H54 (cell line): ENCODE measurements at regions not wholly inside any gene's neighbourhood (a gene's known extent, or its start where the extent isn't known, plus 50 kb on each side); places are given as distances from the start of the nearest gene placed in this dataset.
"Not testable (repeated sequence)": the region's sequence is repeated elsewhere in the genome, so short reads cannot be mapped to it uniquely, and the experiment has no call there.

ENCODE experiments used
- DNase-seq: peaks from one replicate; pipeline ENCODE4 v3.0.0; 2011; ENCODE audit warnings: low spot score, mixed read lengths; ENCODE audit not compliant: insufficient read length
- FAIRE-seq: peaks from 3 replicates; lab custom pipeline; 2011; peaks lifted over from hg19 to GRCh38; lab: Jason Lieb, UNC
- POLR2A ChIP-seq: IDR thresholded peaks from 2 replicates; pipeline ENCODE4 v1.6.1; 2011; ENCODE audit warnings: low read depth, mild to moderate bottlenecking, low read length

DNA sequence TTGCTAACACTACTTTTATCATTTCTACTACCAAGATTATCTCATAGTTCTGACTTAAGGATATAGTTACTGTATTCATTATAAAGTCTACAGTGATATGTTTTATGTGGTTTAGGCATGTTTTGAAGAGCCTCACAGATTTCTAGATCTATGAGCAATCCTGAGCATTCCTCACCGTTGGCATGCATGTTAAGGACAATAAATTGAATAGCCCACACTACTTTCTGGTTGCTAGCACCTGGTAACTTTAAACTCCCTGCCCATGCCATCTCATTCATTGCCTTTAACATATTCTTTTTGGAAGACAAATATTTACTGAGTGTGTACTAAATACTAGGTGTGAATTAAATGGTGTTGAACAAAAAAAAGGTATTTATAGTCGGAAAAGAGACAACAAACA lies 868.1 kb upstream of the CDH9 start:
- no peak for FAIRE-seq
- no peak for DNase-seq
- TF ChIP-seq POLR2A, result no peak

DNA sequence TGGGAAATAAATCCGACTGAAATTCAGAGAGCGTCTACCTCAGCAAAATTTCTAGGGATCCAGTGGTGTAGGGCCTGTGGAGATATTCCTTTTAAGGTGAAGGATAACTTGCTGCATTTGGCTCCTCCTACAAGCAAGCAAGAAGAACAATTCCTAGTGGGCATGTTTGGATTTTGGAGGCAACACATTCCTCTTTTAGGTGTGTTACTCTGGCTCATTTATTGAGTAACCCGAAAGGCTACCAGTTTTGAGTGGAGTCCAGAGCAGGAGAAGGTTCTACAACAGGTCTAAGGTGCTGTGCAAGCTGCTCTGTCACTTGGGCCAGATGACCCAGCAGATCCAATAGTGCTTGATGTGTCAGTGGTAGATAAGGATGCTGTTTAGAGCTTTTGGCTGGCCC lies 862.4 kb upstream of the CDH9 start:
- DNase-seq, result no peak
- no peak for TF ChIP-seq POLR2A
- FAIRE-seq, result no peak

DNA sequence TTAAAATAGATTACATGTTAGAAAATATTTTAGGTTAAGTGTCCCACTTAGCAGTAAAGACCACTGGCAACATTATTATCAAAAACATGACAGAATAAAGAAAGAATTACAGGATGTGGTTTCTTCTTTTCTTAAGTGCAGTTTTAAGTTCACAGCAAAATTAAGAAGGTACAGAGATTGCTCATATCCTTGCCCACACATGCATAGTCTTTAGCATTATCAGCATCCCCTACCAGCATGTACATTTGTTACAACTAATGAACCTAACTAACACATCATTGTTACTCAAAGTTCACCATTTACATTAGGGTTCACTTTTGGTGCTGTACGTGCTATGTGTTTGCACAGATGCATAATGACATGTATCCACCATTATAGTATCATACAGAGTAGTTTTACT lies 837.7 kb upstream of the CDH9 start:
- no peak for TF ChIP-seq POLR2A
- DNase-seq (no peak), FAIRE-seq (no peak)

DNA sequence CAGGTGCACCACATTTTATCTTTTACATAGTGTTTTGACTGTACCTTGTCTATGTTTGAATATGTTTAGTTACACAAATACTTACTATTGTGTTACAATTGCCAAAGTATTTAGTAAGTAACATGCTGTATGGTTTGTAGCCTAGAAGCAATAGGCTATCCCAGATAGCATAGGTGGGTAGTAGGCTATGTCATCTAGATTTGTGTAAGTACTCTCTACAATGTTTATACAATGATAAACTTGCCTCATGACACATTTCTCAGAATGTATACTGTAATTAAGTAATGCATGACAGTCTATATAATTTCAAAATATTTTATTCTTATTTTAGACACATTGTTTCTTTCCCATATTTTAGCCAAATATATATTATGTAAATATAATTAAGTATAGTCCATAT lies 836.8 kb upstream of the CDH9 start:
- DNase-seq (no peak), FAIRE-seq (no peak)
- TF ChIP-seq POLR2A, result no peak

DNA sequence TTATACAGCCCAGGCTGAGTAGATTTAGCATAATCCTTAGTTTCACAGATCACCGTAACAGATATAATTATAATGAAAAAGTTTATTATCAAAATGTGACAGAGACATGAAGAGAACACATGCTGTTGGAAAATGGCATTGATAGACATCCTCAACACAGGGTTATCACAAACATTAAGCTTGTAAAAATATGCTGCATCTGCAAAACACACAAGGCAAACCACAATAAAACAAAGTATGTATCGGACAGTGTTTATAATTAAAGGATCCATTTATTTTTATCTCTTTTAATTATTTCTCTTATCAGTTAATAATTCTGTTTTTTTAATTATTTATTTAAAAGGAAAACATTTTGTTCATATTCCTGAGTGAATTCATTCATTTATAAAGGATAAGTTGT lies 829.9 kb upstream of the CDH9 start:
- FAIRE-seq, result no peak
- TF ChIP-seq POLR2A, result no peak
- DNase-seq, result no peak

DNA sequence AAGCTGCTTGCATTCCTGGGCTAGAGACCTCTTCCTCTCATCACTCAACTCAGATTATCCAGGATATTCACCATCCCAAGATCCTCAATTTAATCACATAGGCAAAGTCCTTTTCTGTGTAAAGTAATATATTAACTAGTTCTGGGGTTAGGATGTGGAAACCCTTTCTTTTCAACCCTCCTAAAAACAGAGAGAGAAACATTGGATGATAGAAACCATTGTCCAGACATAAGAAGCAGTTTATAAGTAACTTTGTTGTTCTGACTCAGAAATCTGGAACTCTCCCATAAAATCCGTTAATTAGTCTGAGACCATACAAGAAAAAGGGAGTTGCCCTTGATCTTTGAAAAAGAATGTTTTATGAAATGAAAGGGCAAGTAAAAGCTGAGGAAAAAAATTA lies 817.1 kb upstream of the CDH9 start:
- FAIRE-seq (no peak), DNase-seq (no peak)
- TF ChIP-seq POLR2A, result no peak

DNA sequence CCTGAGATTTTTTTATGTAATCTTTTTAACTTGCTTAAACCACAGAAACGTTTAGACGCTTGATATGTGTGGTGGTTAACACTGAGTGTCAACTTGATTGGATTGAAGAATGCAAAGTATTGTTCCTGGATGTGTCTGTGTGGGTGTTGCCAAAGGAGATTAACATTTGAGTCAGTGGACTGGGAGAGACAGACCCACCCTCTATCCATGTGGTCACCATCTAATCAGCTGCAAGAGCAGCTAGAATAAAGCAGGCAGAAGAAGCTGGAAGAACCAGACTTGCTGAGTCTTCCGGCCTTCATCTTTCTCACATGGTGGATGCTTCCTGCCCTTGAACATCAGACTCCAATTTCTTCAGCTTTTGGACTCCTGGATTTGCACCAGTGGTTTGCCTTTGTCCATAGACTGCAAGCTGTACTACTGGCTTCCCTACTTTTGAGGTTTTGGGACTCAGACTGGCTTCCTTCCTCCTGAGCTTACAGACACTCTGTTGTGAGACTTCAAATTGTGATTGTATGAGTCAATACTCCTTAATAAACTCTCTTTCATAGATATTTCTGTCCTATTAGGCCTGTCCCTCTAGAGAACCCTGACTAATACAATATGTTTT lies 816.0 kb upstream of the CDH9 start:
- TF ChIP-seq POLR2A, result no peak
- FAIRE-seq (peak; percentile 23), DNase-seq (no peak)

DNA sequence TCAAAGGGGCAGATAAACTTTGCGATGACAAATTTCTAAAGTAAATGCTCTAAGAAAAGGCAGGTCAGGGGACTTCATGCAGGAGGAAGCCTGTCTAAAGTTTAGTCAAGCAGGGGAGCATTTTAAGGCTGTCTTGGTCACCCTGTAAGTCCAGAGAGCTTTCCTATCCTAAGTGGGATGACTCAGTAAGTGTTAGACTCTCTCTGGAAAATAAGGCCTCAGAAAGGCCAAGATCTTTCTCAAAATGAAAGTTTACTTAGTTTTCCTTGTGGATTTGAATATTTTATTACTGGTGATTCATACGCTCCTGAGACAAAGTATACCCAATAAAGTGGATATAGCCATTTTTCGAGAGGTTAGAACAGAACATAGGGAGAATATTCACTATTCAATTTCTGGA lies 806.9 kb upstream of the CDH9 start:
- DNase-seq (no peak), FAIRE-seq (no peak)
- TF ChIP-seq POLR2A, result no peak

DNA sequence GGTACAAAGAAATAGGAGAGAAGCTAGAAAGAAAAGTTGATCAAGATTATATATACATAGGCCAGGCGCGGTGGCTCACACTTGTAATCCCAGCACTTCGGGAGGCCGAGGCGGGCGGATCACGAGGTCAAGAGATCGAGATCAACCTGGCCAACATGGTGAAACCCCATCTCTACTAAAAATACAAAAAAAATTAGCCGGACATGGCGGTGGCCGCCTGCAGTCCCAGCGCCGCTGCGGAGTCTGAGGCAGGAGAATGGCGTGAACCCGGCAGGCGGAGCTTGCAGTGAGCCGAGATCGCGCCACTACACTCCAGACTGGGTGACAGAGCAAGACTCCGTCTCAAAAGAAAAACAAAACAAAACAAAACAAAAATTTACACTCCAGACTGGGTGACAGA lies 798.3 kb upstream of the CDH9 start:
- not testable (repeated sequence) for FAIRE-seq, DNase-seq

DNA sequence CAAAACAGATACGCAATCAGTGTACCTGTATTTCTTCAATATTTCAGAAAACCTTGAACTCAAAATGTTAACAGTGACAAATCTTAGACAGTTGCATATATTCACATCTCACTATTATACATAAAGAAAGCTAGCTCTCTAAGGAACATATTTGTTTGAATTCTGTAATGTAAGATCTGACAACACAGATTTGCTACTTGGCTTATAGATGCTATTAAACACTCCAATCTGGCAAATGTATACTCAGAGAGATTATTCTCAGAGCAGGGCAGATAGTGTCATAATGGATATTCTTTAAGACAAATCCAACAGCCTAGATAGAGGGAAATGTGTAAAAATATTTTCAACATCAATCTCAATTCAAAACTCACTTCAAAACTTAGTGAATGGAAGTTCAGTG lies 794.5 kb upstream of the CDH9 start:
- FAIRE-seq, result peak; percentile 76
- TF ChIP-seq POLR2A, result no peak
- DNase-seq, result no peak

DNA sequence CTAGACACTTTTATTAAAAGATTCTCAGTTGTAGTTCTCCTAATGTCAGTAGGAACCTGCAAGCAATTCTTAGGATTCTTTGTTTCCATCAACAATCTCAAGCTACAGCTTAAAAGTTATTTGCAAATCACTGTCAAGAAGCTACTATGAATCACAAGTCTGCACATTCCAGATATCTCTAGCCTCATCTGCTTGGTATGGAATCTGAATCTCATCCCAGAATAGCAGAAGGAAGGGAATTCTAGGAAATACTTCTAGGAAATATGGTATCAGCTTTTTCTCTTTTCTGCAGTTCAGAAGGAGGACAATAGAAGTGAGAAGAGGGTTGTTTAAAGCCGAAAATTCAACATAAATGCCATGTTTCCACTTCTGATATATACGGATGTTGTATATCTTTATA lies 792.2 kb upstream of the CDH9 start:
- FAIRE-seq (peak; percentile 91), DNase-seq (peak; percentile 13)
- no peak for TF ChIP-seq POLR2A

DNA sequence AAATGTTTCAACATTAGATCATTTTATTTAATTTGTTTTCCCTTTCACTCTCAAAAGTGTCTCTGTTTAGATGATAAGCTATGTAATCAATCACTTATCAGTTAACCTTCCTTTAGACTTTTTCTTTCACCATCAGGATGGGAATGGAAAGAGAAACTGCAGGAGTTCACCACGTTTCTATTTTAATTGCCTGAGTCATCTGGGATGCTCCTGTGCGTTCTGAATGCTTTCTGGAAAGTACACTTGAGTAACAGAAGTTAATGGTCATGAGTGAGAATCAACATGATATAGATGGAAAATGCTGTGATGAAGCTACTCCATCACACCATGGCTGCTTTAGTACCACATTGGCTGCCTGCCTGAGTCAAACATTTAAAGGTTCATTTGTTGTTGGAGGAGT lies 783.3 kb upstream of the CDH9 start:
- DNase-seq, result peak; percentile 3

DNA sequence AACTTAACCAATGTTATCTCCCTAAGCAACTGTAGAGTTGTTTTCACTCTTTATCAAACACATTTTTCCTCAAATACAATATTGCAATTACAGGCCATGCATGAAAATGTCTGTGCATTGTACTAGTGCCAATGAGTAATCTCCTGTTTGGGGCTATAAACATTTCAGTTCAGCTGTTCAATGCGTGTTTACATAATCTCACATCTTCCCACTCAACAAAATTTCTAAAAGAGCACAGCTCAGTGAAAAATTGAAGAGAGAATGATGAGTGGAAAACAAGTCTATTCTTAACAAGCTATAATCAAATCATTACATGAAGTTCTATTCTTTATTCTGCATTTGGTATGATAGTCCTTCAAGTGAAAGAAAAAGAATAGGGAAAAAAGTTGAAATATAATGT lies 780.5 kb upstream of the CDH9 start:
- DNase-seq (no peak), FAIRE-seq (peak; percentile 62)
- TF ChIP-seq POLR2A, result no peak

More for the DNA sequence above, 783.3 kb upstream of the CDH9 start:
- TF ChIP-seq POLR2A, result no peak
- peak; percentile 87 for FAIRE-seq

DNA sequence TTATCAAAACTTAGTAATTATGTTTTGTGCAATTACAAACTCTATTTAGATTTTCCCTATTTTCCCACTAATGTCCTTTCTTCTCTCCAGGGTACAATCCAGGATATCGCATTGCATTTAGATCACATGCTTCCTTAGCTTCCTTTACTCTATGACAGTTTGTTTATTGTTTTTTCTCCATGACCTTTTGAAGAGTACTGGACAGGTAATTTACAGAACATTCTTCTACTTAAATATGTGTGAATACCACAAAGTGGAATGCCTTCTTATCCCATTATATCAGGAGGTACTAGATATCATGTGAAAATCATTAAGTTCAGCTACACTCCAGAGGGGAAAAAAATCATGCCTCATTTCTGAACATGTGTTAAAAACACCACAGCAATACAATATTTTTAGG lies 776.6 kb upstream of the CDH9 start:
- TF ChIP-seq POLR2A, result no peak
- FAIRE-seq (peak; percentile 33), DNase-seq (no peak)

DNA sequence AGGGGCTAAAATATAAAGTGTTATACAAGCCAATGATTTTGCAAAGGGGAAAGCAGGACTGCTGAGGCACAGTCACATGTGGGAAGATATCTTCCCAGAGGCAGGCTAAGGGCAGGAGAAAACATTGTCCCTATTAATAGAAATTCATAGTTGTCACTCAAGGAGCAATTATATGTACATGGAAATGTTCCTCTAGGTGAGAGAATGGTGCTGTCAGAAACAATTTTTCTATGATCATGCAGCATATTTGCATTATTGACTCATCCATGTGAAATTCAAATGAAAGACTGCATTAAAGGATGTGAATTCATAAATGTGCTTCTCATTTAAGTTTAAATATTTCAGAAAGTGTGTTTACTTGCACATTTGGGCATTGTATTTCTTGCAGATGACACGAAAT lies 775.9 kb upstream of the CDH9 start:
- DNase-seq (no peak), FAIRE-seq (peak; percentile 30)
- no peak for TF ChIP-seq POLR2A

DNA sequence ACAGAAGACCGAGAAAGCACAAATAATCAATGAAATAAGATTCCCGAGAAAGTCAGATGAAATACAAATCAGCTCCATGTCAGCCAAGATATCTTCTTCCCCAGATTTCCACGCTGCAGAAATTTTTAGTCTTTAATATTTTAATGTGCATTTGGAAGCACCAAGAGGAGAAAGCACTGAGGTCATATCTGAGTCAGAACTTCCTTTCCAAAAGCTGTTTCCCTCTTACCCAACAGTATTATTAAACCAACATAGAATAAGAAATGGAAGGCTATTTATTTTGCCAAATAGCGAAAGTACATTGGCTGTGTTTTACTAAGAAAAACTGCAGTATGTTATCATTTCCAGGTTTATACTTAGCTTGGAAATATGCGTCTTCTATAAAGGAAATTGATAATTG lies 772.1 kb upstream of the CDH9 start:
- DNase-seq, result no peak
- FAIRE-seq, result peak; percentile 88
- TF ChIP-seq POLR2A, result no peak
